GM21447 (cell line): ENCODE measurements at regions not wholly inside any gene's neighbourhood (a gene's known extent, or its start where the extent isn't known, plus 50 kb on each side); places are given as distances from the start of the nearest gene placed in this dataset.

Experiments used
- ATAC-seq: cut with Tn5 transposase; IDR thresholded peaks from one replicate; pipeline ENCODE4 v1.9.1; 2021; ENCODE audit not compliant: unreplicated experiment

DNA sequence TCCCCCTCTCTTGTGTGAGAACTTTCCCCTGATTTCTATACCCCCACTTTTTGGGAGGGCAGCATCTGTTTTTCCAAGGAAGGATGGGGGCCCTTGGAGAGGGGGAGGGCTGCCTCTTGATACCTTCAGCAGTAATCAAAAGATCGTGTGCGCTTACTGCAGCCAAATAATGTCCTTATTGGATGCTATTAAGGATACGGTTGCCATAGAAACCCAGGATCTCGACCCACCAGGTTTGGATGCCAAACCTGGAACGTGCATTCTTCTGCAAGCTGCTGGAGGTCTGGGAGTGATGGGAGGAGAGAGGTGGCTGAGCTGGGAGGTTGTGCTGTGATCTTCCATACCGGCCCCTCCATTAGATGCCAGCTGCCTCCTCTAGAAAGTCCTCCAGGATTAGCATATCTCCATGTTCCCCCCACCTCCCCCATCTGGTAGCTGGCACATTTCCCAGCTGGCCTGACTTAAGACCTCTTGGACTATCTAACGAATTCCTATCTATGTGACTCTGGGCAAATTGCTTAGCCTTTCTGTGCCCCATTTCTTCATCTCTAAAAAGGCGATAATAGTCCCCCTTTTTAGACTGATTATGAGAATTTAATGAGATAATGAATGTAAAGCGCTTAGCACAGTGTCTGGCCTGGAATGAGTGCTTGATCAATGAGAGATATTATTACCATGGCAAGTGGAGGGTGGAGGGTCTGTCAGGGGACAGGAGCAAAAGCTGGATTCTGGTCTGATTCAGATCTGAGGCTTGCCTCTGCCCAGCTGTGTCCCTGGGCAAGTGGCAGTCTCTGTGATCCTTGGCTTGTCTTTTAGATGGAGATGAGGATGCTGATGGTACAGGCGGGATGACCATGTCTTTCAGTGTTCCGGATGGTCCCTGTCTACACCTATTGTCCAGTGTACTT is 78.5 kb upstream of the PCBD1 start:
- ATAC-seq, result no peak

DNA sequence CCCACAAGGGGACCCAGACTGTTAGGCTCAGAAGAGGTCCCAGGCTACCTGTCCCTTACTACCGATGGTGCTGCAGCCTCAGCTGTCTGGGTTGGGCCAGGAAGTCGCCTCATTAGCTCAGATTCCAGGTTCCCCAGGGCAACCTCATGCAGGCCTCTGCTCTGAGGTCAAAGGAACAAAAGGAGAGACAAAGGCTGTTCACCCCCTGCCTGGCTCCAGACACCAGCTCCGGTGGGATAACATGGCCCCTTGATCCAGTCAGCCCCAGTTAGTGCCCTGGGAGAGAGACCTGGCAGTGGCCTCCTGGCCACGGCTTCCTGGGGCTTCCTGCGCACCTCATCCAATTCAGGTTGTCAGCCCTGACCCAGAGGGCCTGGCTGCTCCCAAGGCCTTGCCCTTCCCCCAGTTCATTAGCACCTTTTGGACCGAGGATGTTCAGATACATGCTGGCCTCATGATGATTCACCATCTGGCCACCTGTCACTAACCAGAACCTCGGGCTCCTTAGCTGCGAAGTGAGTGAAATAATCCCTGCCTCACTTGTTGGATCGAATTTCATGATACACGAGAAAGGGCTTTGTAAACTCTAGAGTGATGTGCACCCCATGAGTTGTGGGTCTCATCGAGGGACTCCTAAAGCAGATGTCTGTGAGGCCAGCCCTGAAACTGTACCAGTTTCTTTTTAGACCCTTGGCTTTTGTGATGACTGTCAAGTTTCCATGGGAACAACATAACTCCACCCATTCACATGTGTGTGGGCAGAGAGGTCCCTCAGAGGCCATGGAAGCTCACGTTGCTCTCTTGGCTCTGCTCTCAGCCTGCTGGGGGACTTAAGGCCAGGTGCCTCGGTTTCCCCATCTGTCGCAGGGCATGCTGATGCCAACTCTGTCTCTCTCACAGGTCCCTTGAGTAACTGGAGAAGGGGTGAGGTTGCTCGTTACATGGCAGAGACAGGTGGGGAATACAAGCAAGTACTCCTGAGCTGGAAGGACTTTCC is 79.5 kb upstream of the PCBD1 start:
- no peak for ATAC-seq

- ATAC-seq, result no peak
Measured at GRCh38 chr10:70969188-70969587, 80.8 kb upstream of the PCBD1 start.

DNA sequence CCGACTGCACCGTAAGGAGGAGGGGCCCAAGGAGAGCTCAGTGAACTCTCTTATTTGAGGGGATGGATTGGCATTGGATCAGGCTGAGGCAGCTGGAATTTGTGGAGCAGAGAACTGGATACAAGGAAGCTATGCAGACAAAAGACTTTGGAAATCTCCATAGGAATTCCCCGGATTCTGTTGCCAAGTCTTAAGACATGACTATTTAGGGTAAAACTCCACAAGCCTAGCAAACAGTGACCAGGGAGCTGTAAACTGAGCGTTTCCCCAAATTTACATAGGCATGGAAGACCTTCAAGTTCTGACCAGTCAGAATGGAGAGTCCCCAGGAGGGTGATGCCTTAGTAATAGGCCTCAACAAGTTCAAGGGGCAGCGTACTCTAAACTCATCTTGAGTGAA is 82.5 kb upstream of the PCBD1 start:
- ATAC-seq, result no peak

GRCh38 chr10:70973275-70973674 is 84.9 kb upstream of the PCBD1 start:
- ATAC-seq, result no peak

DNA sequence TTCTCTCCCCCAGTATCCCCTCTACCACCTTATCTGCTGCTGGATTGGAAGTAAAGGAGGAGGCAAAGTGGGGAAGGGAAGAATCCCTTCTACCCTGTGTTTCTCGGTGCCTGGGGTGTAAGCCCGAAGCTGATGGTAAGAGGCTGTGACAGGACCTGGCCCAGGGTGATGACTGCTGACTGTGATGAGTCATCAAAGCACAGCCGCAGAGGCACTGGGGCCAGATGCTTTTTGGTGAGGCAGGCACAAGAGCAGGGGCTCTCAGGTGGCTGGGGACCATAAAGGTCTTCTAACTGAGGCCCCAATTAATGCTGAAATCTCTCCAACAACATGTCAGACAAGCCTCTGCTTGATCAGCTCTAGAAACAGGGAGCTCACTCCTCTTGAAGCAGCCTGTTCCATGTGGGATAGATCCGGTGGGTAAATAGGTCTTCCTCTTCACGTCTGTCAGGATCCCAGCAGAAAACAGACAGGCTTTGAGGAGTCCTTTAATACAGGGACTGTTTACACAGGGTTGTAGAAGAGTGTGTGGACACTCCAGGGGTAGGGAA is 86.1 kb upstream of the PCBD1 start:
- no peak for ATAC-seq

- ATAC-seq, result no peak
Measured at GRCh38 chr10:70974920-70975319, 86.6 kb upstream of the PCBD1 start.

DNA sequence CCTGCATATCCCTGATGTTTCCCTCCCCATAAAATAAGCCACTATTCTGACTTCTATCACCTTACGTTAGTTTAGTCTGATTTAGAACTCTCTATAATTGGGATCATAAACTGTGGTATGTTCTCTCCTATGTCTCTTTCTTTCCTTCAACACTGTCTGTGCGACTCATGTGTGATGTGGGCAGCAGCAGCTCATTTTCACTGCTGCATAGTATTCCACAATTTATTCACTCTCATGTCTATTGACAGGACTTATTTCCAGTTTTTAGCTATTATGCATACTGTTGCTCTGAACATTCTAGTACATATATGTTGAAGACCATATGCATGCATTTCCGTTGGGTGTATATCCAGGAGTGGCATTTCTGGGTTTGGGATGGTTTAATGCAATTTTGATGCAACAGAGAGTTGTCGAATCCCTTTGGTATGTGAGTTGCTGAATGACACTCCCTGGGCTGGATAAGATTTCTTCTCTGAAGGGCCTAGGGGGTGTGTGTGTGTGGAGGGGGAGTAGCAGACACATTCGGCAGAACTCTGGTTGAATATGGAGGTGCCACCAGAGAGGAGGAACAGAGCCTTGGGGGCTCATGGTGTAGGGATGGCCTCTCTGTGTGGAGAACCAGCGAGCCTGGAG is 87.8 kb upstream of the PCBD1 start:
- ATAC-seq, result no peak

DNA sequence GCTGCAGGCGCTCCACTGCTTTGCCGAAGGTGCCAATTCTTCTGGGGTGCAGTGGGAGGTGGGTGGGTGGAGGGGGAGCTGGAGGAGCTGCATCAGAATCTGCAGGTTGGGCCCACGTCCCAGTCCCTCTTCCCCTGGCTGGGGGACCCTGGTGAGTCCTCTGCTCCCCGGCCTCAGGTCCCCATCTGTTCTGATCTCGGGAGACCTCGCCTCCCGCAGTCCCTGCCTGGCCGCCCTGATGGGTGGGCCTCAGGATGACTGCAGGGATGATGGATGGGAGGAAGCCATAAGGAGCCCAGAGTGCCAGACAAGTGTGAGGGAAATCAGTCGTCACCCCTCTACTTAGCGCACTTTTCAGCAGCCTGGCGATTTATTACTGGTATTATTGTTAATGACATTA is 89.3 kb upstream of the PCBD1 start:
- ATAC-seq, result no peak

- no peak for ATAC-seq
Measured at GRCh38 chr10:70978181-70978580, 89.8 kb upstream of the PCBD1 start.

GRCh38 chr10:70978816-70979480 is 90.6 kb upstream of the PCBD1 start:
- ATAC-seq, result no peak

DNA sequence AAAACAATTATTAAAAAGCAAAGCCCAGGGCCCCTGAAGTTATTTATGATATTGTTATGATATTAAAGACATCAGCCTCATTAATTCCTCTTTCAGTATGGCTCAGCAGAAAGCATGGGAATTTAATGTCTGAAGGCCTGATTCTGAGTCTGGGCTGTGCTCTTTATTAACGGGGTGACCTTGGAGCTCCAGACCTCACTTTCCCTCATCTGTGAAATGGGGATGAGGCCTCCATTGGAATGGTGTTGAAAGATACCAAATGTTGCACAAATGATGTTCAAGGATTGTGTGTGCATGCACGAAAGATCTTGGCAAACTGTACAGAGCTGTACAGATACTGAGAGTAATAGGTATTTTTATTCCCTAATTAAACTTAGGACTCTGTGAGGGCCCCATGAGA is 92.3 kb upstream of the PCBD1 start:
- no peak for ATAC-seq

GRCh38 chr10:70981171-70981836 is 92.9 kb upstream of the PCBD1 start:
- no peak for ATAC-seq

GRCh38 chr10:70981936-70982335 is 93.6 kb upstream of the PCBD1 start:
- ATAC-seq, result no peak

- no peak for ATAC-seq
Measured at GRCh38 chr10:70982443-70982842, 94.1 kb upstream of the PCBD1 start.

DNA sequence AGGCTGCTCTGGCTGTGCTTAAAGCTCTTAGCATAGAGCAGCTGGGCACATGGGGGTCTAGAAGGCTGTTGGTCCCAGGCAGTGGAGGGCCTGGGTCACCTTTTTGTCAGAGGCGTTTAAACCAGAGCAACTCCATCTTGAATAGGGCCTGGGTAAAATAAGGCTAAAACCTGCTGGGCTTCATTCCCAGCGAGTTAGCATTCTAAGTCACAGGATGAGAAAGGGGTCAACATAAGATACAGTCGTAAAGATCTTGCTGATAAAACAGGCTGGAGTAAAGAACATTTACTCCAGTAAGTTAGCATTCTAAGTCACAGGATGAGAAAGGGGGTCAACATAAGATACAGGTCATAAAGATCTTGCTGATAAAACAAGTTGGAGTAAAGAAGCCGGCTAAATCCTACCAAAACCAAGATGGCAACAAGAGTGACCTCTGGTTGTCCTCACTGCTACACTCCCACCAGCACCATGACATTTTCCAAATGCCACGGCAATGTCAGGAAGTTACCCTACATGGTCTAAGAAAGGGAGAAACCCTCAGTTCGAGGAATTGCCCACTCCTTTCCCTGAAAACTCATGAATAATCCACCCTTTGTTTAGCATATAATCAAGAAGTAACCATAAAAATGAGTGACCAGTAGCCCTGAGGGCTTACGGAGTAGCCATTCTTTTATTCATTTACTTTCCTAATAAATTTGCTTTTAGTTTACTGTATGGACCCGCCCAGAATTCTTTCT is 96.8 kb upstream of the PCBD1 start:
- no peak for ATAC-seq

- ATAC-seq, result peak; percentile 62
Measured at GRCh38 chr10:70985824-70986622, 97.7 kb upstream of the PCBD1 start.

DNA sequence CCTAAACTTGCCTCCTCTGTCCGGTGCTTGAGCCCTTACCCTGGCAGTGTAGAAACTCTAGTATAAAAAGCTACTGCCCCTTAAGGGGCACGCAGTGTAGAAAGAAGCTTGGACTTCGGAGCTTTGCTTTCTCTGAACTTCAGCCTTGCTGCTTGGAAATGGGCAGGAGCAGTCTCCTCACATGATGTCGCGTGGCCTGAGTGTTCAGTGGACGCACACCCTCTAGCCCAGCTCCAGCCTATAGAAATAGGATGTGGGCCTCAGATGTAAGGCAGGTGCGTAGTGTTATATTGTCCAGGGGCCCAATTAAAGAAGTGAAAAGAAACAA is 98.2 kb upstream of the PCBD1 start:
- no peak for ATAC-seq
